GM13977 (cell line): ENCODE measurements at regions not wholly inside any gene's neighbourhood (a gene's known extent, or its start where the extent isn't known, plus 50 kb on each side); places are given as distances from the start of the nearest gene placed in this dataset.

ENCODE experiments used
- DNase-seq: peaks from one replicate; pipeline ENCODE4 v3.0.0; 2012; ENCODE audit warnings: low spot score
- in situ Hi-C: fragments of 300-500 bp; cut with MboI; formaldehyde crosslinking; loops from one replicate; pipeline ENCODE4 v1.12.0; 2022; ENCODE audit warnings: low sequenced_read_pairs, low pct_unique_long_range_greater_than_20kb, mixed read lengths, inconsistent platforms; ENCODE audit not compliant: unreplicated experiment
- TF ChIP-seq, protein P1 (sequence below): IDR thresholded peaks from 2 replicates; pipeline ENCODE4 v1.5.1; 2012; ENCODE audit warnings: mild to moderate bottlenecking, control low read depth; ENCODE audit not compliant: insufficient read depth; ENCODE audit errors: extremely low read depth, missing control alignments

DNA sequence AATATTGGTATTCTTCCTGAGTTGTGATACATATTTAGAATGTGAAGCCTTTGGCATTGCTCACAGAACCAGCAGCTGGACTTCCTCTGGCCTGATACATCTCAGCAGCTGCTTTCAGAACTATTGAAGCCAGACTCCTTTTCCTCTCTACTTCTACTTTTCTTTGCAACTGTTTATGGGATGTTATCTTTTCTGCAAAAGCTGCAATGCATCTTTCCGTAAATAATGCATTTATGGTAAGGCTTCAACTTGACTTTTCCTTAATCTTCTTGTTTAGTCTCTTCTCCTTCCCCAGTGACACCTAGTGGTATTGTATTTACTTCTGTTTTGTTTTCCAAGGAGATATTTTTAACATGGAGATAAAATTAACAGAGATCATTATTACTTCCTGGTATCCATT lies 1548.7 kb downstream of the PCDH7 start:
- TF ChIP-seq, protein P1, sequence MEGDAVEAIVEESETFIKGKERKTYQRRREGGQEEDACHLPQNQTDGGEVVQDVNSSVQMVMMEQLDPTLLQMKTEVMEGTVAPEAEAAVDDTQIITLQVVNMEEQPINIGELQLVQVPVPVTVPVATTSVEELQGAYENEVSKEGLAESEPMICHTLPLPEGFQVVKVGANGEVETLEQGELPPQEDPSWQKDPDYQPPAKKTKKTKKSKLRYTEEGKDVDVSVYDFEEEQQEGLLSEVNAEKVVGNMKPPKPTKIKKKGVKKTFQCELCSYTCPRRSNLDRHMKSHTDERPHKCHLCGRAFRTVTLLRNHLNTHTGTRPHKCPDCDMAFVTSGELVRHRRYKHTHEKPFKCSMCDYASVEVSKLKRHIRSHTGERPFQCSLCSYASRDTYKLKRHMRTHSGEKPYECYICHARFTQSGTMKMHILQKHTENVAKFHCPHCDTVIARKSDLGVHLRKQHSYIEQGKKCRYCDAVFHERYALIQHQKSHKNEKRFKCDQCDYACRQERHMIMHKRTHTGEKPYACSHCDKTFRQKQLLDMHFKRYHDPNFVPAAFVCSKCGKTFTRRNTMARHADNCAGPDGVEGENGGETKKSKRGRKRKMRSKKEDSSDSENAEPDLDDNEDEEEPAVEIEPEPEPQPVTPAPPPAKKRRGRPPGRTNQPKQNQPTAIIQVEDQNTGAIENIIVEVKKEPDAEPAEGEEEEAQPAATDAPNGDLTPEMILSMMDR, result no peak

GRCh38 chr4:32290102-32290501 lies 1569.9 kb downstream of the PCDH7 start:
- in situ Hi-C loops, result no loop called here
- TF ChIP-seq, protein P1, result no peak
- no peak for DNase-seq

More for the DNA sequence above, 1548.7 kb downstream of the PCDH7 start:
- in situ Hi-C loops, result no loop called here
- no peak for DNase-seq

- TF ChIP-seq, protein P1, result no peak
- in situ Hi-C loops, result no loop called here
- no peak for DNase-seq
Measured at GRCh38 chr4:32318926-32319325, 1598.8 kb downstream of the PCDH7 start.

DNA sequence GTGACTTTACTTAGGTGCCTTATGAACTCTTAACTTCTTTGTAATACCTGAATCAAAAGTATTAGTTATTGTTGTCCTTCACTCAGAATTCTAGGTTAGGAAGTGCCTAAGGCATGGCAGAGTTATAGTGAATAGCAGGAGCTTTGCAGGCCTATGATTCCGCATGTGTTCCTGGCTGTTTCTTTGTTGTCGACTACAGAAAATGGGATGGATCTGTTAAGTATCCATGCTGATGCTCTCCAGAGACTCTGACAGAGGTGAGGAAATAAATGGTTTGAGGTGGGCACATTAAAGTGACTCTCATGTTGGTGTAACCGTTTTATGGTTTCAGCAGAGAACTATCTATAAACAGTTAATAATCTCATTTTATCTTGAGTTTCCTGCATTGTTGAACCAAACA lies 1601.3 kb downstream of the PCDH7 start:
- TF ChIP-seq, protein P1, result no peak
- in situ Hi-C loops, result no loop called here
- no peak for DNase-seq

DNA sequence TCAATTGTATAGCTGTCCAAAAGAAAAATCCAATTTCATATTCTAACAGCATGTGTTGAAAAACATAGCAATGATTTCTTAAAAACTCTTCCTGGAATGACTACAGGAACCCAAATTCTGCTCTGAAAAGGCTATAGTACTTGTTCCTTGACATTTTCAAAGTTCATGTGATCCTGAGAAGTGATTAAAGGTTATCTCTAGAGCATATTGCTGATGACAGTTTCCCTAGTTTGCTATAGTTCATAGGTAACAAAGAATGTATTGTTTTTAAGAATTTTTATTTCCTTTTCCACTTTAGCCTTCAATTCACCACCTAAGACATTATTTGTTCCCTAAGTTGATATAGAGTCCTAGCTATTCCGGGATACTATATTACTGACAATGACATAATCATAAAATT lies 1614.6 kb downstream of the PCDH7 start:
- in situ Hi-C loops, result no loop called here
- TF ChIP-seq, protein P1, result no peak
- DNase-seq, result no peak

GRCh38 chr4:32337403-32337802 lies 1617.2 kb downstream of the PCDH7 start:
- in situ Hi-C loops, result no loop called here
- no peak for DNase-seq
- TF ChIP-seq, protein P1, result no peak

DNA sequence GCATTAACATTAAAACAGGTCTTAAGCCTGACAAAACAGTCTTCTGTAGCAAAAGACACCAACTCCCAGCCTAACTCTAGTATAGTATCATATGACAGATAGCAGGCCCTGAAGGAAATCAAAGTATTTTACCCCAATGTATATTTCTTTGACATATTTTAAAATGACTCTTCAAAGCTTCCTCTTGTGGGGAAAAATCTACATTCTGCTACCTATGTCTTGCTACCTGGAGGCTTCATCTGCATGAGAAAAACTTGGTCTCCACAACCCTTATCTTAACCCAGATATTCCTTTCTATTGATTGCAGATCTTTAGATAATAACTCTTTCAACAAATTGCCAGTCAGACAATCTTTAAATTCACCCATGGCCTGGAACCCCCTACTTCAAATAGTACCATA lies 1620.4 kb downstream of the PCDH7 start:
- DNase-seq, result no peak
- TF ChIP-seq, protein P1, result no peak
- in situ Hi-C loops, result no loop called here
